ENCODE measurements at regions not wholly inside any gene's neighbourhood (a gene's known extent, or its start where the extent isn't known, plus 50 kb on each side); places are given as distances from the start of the nearest gene placed in this dataset.
"Not testable (repeated sequence)": the region's sequence is repeated elsewhere in the genome, so short reads cannot be mapped to it uniquely, and the experiment has no call there.

DNA sequence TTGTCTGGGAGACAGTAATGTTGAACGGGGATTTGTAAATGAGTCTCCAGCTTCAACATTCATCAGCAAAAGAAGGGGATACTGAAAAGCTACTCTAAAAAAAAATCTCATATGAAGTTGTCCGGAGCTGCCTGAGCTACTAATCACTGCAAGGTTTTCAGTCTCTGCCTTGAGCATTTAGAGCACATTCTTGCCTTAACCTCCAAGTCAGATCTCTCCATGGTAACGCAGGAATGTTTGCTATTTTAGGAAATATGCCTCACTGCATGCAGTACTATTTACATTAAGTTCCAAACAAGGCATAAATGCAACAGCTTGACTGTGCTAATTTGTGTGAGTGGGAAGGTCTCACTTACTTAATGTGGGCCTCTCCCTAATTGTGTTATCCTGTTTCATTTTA lies 152.8 kb downstream of the NBPF8 start:
- H3K27ac Mint-ChIP-seq; H3K4me1 Mint-ChIP-seq (ENCODE audit: low read depth); intact Hi-C loops (cut with micrococcal nuclease); H3K27me3 Mint-ChIP-seq; H3K4me3 Mint-ChIP-seq; H3K9me3 Mint-ChIP-seq; H3K36me3 Mint-ChIP-seq (ENCODE audit: low read depth): not testable (repeated sequence)

DNA sequence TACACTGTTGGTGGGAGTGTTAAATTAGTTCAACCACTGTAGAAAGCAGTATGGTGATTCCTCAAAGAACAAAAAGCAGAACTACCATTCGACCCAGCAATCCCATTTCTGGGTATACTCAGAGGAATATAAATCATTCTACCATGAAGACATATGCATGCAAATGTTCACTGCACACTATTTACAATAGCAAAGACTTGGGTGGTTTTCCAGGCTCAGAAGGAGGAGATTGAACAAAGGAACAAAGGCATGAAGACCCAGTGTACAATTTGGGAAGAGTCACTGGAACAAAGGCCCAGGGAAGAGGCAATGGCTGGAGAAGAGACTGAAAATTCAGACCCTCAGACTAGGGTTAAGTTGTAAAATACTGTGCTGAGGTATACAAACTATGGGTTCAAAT lies 148.5 kb upstream of the NBPF26 start:
- H3K9me3 Mint-ChIP-seq; H3K27ac Mint-ChIP-seq; H3K27me3 Mint-ChIP-seq; H3K4me3 Mint-ChIP-seq; H3K4me1 Mint-ChIP-seq (ENCODE audit: low read depth); H3K36me3 Mint-ChIP-seq (ENCODE audit: low read depth); intact Hi-C loops (cut with micrococcal nuclease): not testable (repeated sequence)

- H3K4me1 Mint-ChIP-seq (ENCODE audit: low read depth); H3K9me3 Mint-ChIP-seq; H3K27ac Mint-ChIP-seq; H3K27me3 Mint-ChIP-seq; H3K4me3 Mint-ChIP-seq; H3K36me3 Mint-ChIP-seq (ENCODE audit: low read depth); intact Hi-C loops (cut with micrococcal nuclease): not testable (repeated sequence)
Measured at GRCh38 chr1:120582135-120582534, 141.6 kb upstream of the NBPF26 start.

GRCh38 chr1:120586053-120586452 lies 137.7 kb upstream of the NBPF26 start:
- H3K36me3 Mint-ChIP-seq (ENCODE audit: low read depth); H3K27ac Mint-ChIP-seq; H3K4me1 Mint-ChIP-seq (ENCODE audit: low read depth); intact Hi-C loops (cut with micrococcal nuclease); H3K27me3 Mint-ChIP-seq; H3K4me3 Mint-ChIP-seq; H3K9me3 Mint-ChIP-seq: not testable (repeated sequence)

- intact Hi-C loops (cut with micrococcal nuclease); H3K4me3 Mint-ChIP-seq; H3K27ac Mint-ChIP-seq; H3K36me3 Mint-ChIP-seq (ENCODE audit: low read depth); H3K27me3 Mint-ChIP-seq; H3K9me3 Mint-ChIP-seq; H3K4me1 Mint-ChIP-seq (ENCODE audit: low read depth): not testable (repeated sequence)
Measured at GRCh38 chr1:120588811-120589210, 134.9 kb upstream of the NBPF26 start.

DNA sequence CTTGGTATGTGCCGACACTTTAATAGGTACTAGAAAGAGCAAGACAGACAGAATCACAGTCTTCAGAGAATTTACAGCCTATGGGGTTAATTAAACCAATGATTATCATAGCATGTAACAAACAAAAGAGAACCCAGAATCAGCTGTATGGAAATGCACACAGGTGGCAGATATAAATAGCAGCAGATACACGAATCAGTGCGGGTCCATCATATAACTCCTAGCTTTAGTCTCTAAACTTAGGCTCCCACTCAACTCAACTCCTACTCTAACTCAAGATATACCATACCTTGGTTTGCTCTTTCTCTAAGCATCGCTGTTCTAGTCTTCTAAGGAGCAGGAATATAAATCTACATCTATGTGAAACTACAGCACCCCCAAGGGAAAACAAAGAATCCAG lies 132.0 kb upstream of the NBPF26 start:
- H3K27me3 Mint-ChIP-seq; intact Hi-C loops (cut with micrococcal nuclease); H3K4me3 Mint-ChIP-seq; H3K36me3 Mint-ChIP-seq (ENCODE audit: low read depth); H3K9me3 Mint-ChIP-seq; H3K4me1 Mint-ChIP-seq (ENCODE audit: low read depth); H3K27ac Mint-ChIP-seq: not testable (repeated sequence)

GRCh38 chr1:120592943-120593342 lies 130.8 kb upstream of the NBPF26 start:
- H3K4me1 Mint-ChIP-seq (ENCODE audit: low read depth); H3K27me3 Mint-ChIP-seq; H3K9me3 Mint-ChIP-seq; H3K27ac Mint-ChIP-seq; intact Hi-C loops (cut with micrococcal nuclease); H3K4me3 Mint-ChIP-seq; H3K36me3 Mint-ChIP-seq (ENCODE audit: low read depth): not testable (repeated sequence)

GRCh38 chr1:120593648-120594047 lies 130.1 kb upstream of the NBPF26 start:
- not testable (repeated sequence) for H3K27ac Mint-ChIP-seq; H3K4me1 Mint-ChIP-seq (ENCODE audit: low read depth)

GRCh38 chr1:120598331-120598951 lies 125.3 kb upstream of the NBPF26 start:
- H3K9me3 Mint-ChIP-seq; H3K36me3 Mint-ChIP-seq (ENCODE audit: low read depth); intact Hi-C loops (cut with micrococcal nuclease); H3K4me3 Mint-ChIP-seq; H3K4me1 Mint-ChIP-seq (ENCODE audit: low read depth); H3K27me3 Mint-ChIP-seq; H3K27ac Mint-ChIP-seq: not testable (repeated sequence)

More at GRCh38 chr1:120593648-120594047, 130.1 kb upstream of the NBPF26 start:
- H3K27me3 Mint-ChIP-seq; intact Hi-C loops (cut with micrococcal nuclease); H3K9me3 Mint-ChIP-seq; H3K4me3 Mint-ChIP-seq; H3K36me3 Mint-ChIP-seq (ENCODE audit: low read depth): not testable (repeated sequence)

DNA sequence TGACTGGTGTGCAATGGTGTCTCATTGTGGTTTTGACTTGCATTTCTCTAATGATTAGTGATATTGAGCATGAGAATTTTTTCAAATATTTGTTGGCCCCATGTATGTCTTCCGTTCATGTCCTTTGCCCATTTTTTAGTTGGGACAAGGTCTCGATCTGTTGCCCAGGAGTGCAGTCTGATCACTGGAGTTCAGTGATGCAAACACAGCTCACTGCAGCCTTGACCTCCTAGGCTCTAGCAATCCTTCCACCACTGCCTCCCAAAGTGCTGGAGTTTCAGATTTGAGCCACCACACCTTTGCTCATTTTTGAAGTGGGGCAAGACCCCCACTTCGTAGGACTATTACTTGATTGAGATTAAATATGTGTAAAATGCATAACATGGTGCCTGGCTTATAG lies 124.2 kb upstream of the NBPF26 start:
- H3K9me3 Mint-ChIP-seq; intact Hi-C loops (cut with micrococcal nuclease); H3K27ac Mint-ChIP-seq; H3K27me3 Mint-ChIP-seq; H3K36me3 Mint-ChIP-seq (ENCODE audit: low read depth); H3K4me1 Mint-ChIP-seq (ENCODE audit: low read depth); H3K4me3 Mint-ChIP-seq: not testable (repeated sequence)

DNA sequence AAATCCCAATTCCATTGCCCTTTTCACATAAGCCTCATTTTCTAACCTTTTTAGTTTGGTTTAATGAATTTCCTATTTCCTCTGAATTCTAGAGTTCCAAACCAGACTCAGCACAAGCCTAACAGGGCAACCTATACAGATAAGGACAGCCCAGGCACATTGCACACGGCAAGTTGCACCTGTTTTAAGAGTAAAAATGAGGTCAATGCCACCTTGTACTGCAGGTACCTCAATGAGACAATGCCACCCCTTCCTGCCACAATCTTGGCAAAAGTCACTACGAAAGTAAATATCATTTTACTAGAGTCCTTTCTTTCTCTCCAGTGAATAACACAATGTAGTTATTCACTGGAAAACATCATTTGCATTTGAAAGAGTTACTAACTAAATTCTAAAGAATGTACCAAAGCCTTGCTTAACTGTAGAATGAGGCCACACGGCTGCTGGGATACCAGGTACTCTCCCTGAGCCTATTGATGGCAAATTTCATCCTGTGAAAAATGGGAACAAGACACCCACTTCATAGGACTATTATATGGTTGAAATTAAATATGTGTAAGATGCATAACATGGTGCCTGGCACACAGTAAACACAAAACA lies 123.2 kb upstream of the NBPF26 start:
- H3K27ac Mint-ChIP-seq; H3K4me3 Mint-ChIP-seq; intact Hi-C loops (cut with micrococcal nuclease); H3K4me1 Mint-ChIP-seq (ENCODE audit: low read depth); H3K9me3 Mint-ChIP-seq; H3K36me3 Mint-ChIP-seq (ENCODE audit: low read depth); H3K27me3 Mint-ChIP-seq: not testable (repeated sequence)

- H3K4me3 Mint-ChIP-seq; H3K36me3 Mint-ChIP-seq (ENCODE audit: low read depth); H3K27ac Mint-ChIP-seq; H3K27me3 Mint-ChIP-seq; H3K4me1 Mint-ChIP-seq (ENCODE audit: low read depth); H3K9me3 Mint-ChIP-seq; intact Hi-C loops (cut with micrococcal nuclease): not testable (repeated sequence)
Measured at GRCh38 chr1:120607882-120608281, 115.9 kb upstream of the NBPF26 start.

- H3K27me3 Mint-ChIP-seq; H3K9me3 Mint-ChIP-seq; H3K27ac Mint-ChIP-seq; H3K4me3 Mint-ChIP-seq; H3K4me1 Mint-ChIP-seq (ENCODE audit: low read depth); H3K36me3 Mint-ChIP-seq (ENCODE audit: low read depth); intact Hi-C loops (cut with micrococcal nuclease): not testable (repeated sequence)
Measured at GRCh38 chr1:120608314-120609014, 115.3 kb upstream of the NBPF26 start.

DNA sequence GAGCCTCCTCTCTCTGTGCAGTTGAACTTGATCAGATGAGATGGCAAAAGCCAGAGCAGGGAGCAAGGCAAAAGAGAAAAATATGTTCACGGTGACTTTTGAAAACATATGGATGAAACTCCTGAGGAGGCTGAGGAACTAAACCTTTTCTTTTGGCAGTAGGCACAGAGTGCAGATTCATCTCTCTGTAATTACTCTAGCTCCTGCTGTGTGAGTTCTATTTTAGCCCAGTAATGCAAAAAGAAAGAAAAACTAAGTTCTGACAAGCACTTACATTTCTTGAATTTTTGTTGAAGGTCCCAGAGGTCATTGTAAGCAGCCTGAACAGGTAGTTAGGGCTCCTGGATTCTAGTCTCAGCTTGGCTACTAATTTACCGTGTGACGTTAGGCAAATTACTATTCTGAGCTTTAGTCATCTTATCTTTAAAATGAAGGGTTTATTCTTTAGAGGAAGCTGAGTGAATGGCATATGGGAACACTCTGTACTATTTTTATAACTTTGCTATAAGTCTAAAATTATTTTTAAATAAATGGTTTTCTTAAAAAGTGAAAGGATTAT lies 114.7 kb upstream of the NBPF26 start:
- H3K36me3 Mint-ChIP-seq (ENCODE audit: low read depth); H3K9me3 Mint-ChIP-seq; H3K27ac Mint-ChIP-seq; intact Hi-C loops (cut with micrococcal nuclease); H3K4me1 Mint-ChIP-seq (ENCODE audit: low read depth); H3K4me3 Mint-ChIP-seq; H3K27me3 Mint-ChIP-seq: not testable (repeated sequence)

GRCh38 chr1:120609834-120610233 lies 113.9 kb upstream of the NBPF26 start:
- H3K36me3 Mint-ChIP-seq (ENCODE audit: low read depth); intact Hi-C loops (cut with micrococcal nuclease); H3K27me3 Mint-ChIP-seq; H3K4me3 Mint-ChIP-seq; H3K9me3 Mint-ChIP-seq; H3K27ac Mint-ChIP-seq; H3K4me1 Mint-ChIP-seq (ENCODE audit: low read depth): not testable (repeated sequence)

Data from dendritic cell treated with granulocyte-macrophage colony-stimulating factor and Interleukin-4, amounts not matched to agents 40 ng/mL and 50 ng/mL, for 4 days (primary cell).